T-cell (primary cell): ENCODE measurements at regions not wholly inside any gene's neighbourhood (a gene's known extent, or its start where the extent isn't known, plus 50 kb on each side); places are given as distances from the start of the nearest gene placed in this dataset.
A peak's percentile ranks its signal among the peaks of the same experiment; 100 is the strongest.

Experiments used
- ATAC-seq, 4 experiments: fragments of 200-7000 bp in 3 of 4; fragments of 150-1000 bp in 1 of 4; cut with Tn5 transposase; replicated peaks in 1 of 4; 1 replicate in 3 of 4; 2 replicates in 1 of 4; pipeline ENCODE4 v1.10.0; 2021; ENCODE audit warnings: moderate library complexity in 3 of 4, mild to moderate bottlenecking in 2 of 4, moderate number of reproducible peaks in 1 of 4
- CTCF ChIA-PET, 2 donors: fragments of 300-600 bp; sonication (Branson Sonifier 250); formaldehyde crosslinking; loops; one replicate each; lab custom pipeline; 2022; ENCODE audit warnings: antibody characterized with exemption in 2 of 2; lab: Charles Lee
- POLR2A ChIA-PET, 2 donors: fragments of 300-600 bp; sonication (Branson Sonifier 250); formaldehyde crosslinking; loops; one replicate each; lab custom pipeline; 2022; ENCODE audit warnings: antibody characterized with exemption in 2 of 2; lab: Charles Lee
- DNase-seq, 35 experiments: peaks; one replicate each; pipeline versions ENCODE4 v3.0.0 to v3.0.0-alpha.2; 2013 to 2023
- H3K27ac ChIP-seq: one replicate; pipeline ENCODE4 v1.5.1; 2013; ENCODE audit warnings: low read length
- H3K27me3 ChIP-seq, 2 experiments: replicated peaks in 1 of 2; 1 replicate in 1 of 2; 2 replicates in 1 of 2; pipeline versions ENCODE4 v1.6.1 to v1.7.0; 2013; ENCODE audit warnings: low read length in 1 of 2, mixed read lengths in 1 of 2; ENCODE audit not compliant: control insufficient read depth in 2 of 2, insufficient read depth in 2 of 2; ENCODE audit errors: extremely low read depth in 1 of 2
- H3K36me3 ChIP-seq, 2 donors: 1 replicate in 1 of 2; 2 replicates in 1 of 2; pipeline versions ENCODE4 v1.6.1 to v1.7.0; 2013; ENCODE audit warnings: low read length in 1 of 2; ENCODE audit not compliant: control insufficient read depth in 2 of 2, insufficient read depth in 1 of 2; ENCODE audit errors: extremely low read depth in 1 of 2
- H3K4me1 ChIP-seq, 2 experiments: 1 replicate in 1 of 2; 2 replicates in 1 of 2; pipeline versions ENCODE4 v1.6.1 to v1.7.0; 2013; ENCODE audit warnings: low read length in 2 of 2, mixed read lengths in 1 of 2; ENCODE audit not compliant: insufficient read depth in 2 of 2, control insufficient read depth in 1 of 2; ENCODE audit errors: extremely low read depth in 1 of 2
- H3K4me3 ChIP-seq, 2 donors: 1 replicate in 1 of 2; 2 replicates in 1 of 2; pipeline versions ENCODE4 v1.5.1 to v1.7.0; 2013; ENCODE audit warnings: mild to moderate bottlenecking in 2 of 2, low read length in 1 of 2, moderate library complexity in 1 of 2; ENCODE audit not compliant: control insufficient read depth in 1 of 2; ENCODE audit errors: extremely low read depth in 1 of 2
- H3K9me3 ChIP-seq: 2 replicates; pipeline ENCODE4 v1.7.0; 2013
- H3K27ac Mint-ChIP-seq, 2 donors: one replicate each; pipeline ENCODE4 v1.8.0; 2020 to 2021; ENCODE audit warnings: mild to moderate bottlenecking in 2 of 2, mixed read lengths in 2 of 2
- H3K27me3 Mint-ChIP-seq, 2 donors: one replicate each; pipeline ENCODE4 v1.8.0; 2021 to 2022; ENCODE audit warnings: mixed read lengths in 2 of 2
- H3K36me3 Mint-ChIP-seq: one replicate; pipeline ENCODE4 v1.8.0; 2021; ENCODE audit warnings: mixed read lengths
- H3K4me1 Mint-ChIP-seq, 3 donors: one replicate each; pipeline ENCODE4 v1.8.0; 2020 to 2022; ENCODE audit warnings: mixed read lengths in 3 of 3, mild to moderate bottlenecking in 1 of 3
- H3K4me3 Mint-ChIP-seq, 3 donors: one replicate each; pipeline ENCODE4 v1.8.0; 2020 to 2022; ENCODE audit warnings: mild to moderate bottlenecking in 3 of 3, mixed read lengths in 3 of 3, moderate library complexity in 3 of 3
- H3K9me3 Mint-ChIP-seq, 3 donors: one replicate each; pipeline ENCODE4 v1.8.0; 2020 to 2022; ENCODE audit warnings: mixed read lengths in 3 of 3
- WGBS: methylation state at CpG from one replicate; pipeline ENCODE4 v1.1.5; 2013; ENCODE audit warnings: missing lambda C conversion rate; ENCODE audit not compliant: insufficient coverage; 5-methylcytosine and 5-hydroxymethylcytosine counted together

- H3K4me3 ChIP-seq, result no peak overlapping the region
- no peaks in the 10 kb centered on the region for H3K36me3 ChIP-seq
- H3K9me3 ChIP-seq, result no peaks in the 10 kb centered on the region
- Mint-ChIP-seq H3K27ac (no peak overlapping the region), H3K9me3 (no peaks in the 10 kb centered on the region), H3K27me3 (no peaks in the 10 kb centered on the region), H3K4me3 (no peak overlapping the region), H3K36me3 (peaks cover 13% of the 10 kb centered on the region), H3K4me1 (no peaks in the 10 kb centered on the region)
- no peak for DNase-seq
- ChIA-PET CTCF (no interaction called here), POLR2A (no interaction called here)
- no peaks in the 10 kb centered on the region for H3K4me1 ChIP-seq
- 67% methylated on average over 1 of the region's 2 CpGs for WGBS
- no peak for ATAC-seq
- H3K27ac ChIP-seq, result no peak overlapping the region
- no peaks in the 10 kb centered on the region for H3K27me3 ChIP-seq
Measured at GRCh38 chr3:68271145-68271544, 616.7 kb upstream of the SUCLG2 start.

GRCh38 chr3:68256635-68257223 lies 602.3 kb upstream of the SUCLG2 start:
- Mint-ChIP-seq H3K4me1 (peaks cover 0 to 8% (median 0%) of the 10 kb centered on the region in 3 donors), H3K27me3 (no peaks in the 10 kb centered on the region), H3K4me3 (no peak overlapping the region), H3K36me3 (peaks cover 10% of the 10 kb centered on the region), H3K27ac (no peak overlapping the region), H3K9me3 (no peaks in the 10 kb centered on the region)
- ATAC-seq, result no peak
- no peaks in the 10 kb centered on the region for H3K4me1 ChIP-seq
- H3K9me3 ChIP-seq, result no peaks in the 10 kb centered on the region
- no peak overlapping the region for H3K4me3 ChIP-seq
- no peak overlapping the region for H3K27ac ChIP-seq
- no peaks in the 10 kb centered on the region for H3K27me3 ChIP-seq
- WGBS, result 78% methylated on average over 3 of the region's 3 CpGs
- DNase-seq, result peak in 29 of 35 experiments; percentile 0 to 48 (median 18)
- POLR2A ChIA-PET, result no interaction called here
- CTCF ChIA-PET, result interaction anchor here in 1 of 2 donors (1.0 kb wide), 1 partner anchor 374 kb away, joined by 3 read pairs; no protein-coding TSS in a partner anchor
- H3K36me3 ChIP-seq, result no peaks in the 10 kb centered on the region

- Mint-ChIP-seq H3K4me1 (no peaks in the 10 kb centered on the region), H3K9me3 (no peaks in the 10 kb centered on the region), H3K36me3 (peaks cover 39% of the 10 kb centered on the region), H3K4me3 (no peak overlapping the region), H3K27ac (no peak overlapping the region), H3K27me3 (no peaks in the 10 kb centered on the region)
- no peak overlapping the region for H3K27ac ChIP-seq
- 82% methylated on average over 1 of the region's 2 CpGs for WGBS
- no peaks in the 10 kb centered on the region for H3K4me1 ChIP-seq
- no peaks in the 10 kb centered on the region for H3K9me3 ChIP-seq
- no peak overlapping the region for H3K4me3 ChIP-seq
- H3K36me3 ChIP-seq, result no peaks in the 10 kb centered on the region
- CTCF ChIA-PET, result interaction anchor here in 1 of 2 donors (0.9 kb wide), 1 partner anchor 1135 kb away, joined by 3 read pairs; no protein-coding TSS in a partner anchor
- DNase-seq (no peak), ATAC-seq (no peak)
- H3K27me3 ChIP-seq, result no peaks in the 10 kb centered on the region
- POLR2A ChIA-PET, result no interaction called here
Measured at GRCh38 chr3:68249265-68249664, 594.9 kb upstream of the SUCLG2 start.

DNA sequence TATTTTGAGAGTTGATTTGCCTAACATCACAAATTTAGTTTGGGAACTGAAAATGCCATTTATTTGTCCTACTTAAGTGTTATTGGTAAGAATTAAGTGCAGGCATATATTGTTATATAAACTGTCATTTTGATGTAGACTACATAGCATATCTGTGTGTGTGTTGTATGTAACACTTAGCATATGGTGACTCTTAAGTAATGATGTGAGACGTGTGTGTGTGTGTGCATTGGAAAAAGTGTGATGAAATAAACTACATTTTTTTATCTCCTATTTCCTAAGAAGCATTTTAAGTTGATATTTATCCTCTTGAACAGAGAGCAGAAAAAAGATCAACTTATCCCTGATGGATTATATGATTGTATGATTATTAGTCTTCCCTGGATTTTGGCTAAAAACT lies 588.2 kb upstream of the SUCLG2 start:
- ChIA-PET POLR2A (no interaction called here), CTCF (no interaction called here)
- no CpG with 5 or more reads among the region's 1 CpG for WGBS
- Histone ChIP-seq H3K27me3 (no peaks in the 10 kb centered on the region), H3K4me3 (no peak overlapping the region), H3K4me1 (no peaks in the 10 kb centered on the region), H3K36me3 (no peaks in the 10 kb centered on the region), H3K27ac (no peak overlapping the region), H3K9me3 (no peaks in the 10 kb centered on the region)
- H3K4me3 Mint-ChIP-seq, result no peak overlapping the region
- no peaks in the 10 kb centered on the region for H3K9me3 Mint-ChIP-seq
- H3K27ac Mint-ChIP-seq, result no peak overlapping the region
- peaks cover 19% of the 10 kb centered on the region for H3K36me3 Mint-ChIP-seq
- no peak for DNase-seq
- ATAC-seq, result no peak
- no peaks in the 10 kb centered on the region for H3K27me3 Mint-ChIP-seq
- no peaks in the 10 kb centered on the region for H3K4me1 Mint-ChIP-seq

- no CpG with 5 or more reads among the region's 1 CpG for WGBS
- H3K27me3 Mint-ChIP-seq, result no peaks in the 10 kb centered on the region
- H3K4me3 Mint-ChIP-seq, result no peak overlapping the region
- ChIA-PET POLR2A (no interaction called here), CTCF (no interaction called here)
- ATAC-seq (no peak), DNase-seq (no peak)
- H3K27me3 ChIP-seq, result no peaks in the 10 kb centered on the region
- no peak overlapping the region for H3K27ac ChIP-seq
- H3K36me3 ChIP-seq, result no peaks in the 10 kb centered on the region
- no peaks in the 10 kb centered on the region for H3K9me3 Mint-ChIP-seq
- no peak overlapping the region for H3K4me3 ChIP-seq
- H3K4me1 ChIP-seq, result no peaks in the 10 kb centered on the region
- H3K27ac Mint-ChIP-seq, result no peak overlapping the region
- H3K36me3 Mint-ChIP-seq, result peaks cover 9% of the 10 kb centered on the region
- H3K4me1 Mint-ChIP-seq, result no peaks in the 10 kb centered on the region
- no peaks in the 10 kb centered on the region for H3K9me3 ChIP-seq
Measured at GRCh38 chr3:68239542-68239941, 585.1 kb upstream of the SUCLG2 start.

- WGBS, result 93% methylated on average over 4 of the region's 8 CpGs
- H3K4me3 Mint-ChIP-seq, result no peak overlapping the region
- H3K27me3 Mint-ChIP-seq, result no peaks in the 10 kb centered on the region
- no peaks in the 10 kb centered on the region for H3K4me1 Mint-ChIP-seq
- Histone ChIP-seq H3K27me3 (no peaks in the 10 kb centered on the region), H3K36me3 (no peaks in the 10 kb centered on the region), H3K27ac (no peak overlapping the region), H3K4me3 (no peak overlapping the region), H3K9me3 (no peaks in the 10 kb centered on the region), H3K4me1 (no peaks in the 10 kb centered on the region)
- POLR2A ChIA-PET, result no interaction called here
- H3K36me3 Mint-ChIP-seq, result peaks cover 24% of the 10 kb centered on the region
- no peak overlapping the region for H3K27ac Mint-ChIP-seq
- H3K9me3 Mint-ChIP-seq, result peaks cover 4 to 8% (median 7%) of the 10 kb centered on the region in 3 donors
- ATAC-seq (no peak), DNase-seq (no peak)
- CTCF ChIA-PET, result no interaction called here
Measured at GRCh38 chr3:68234076-68234780, 579.8 kb upstream of the SUCLG2 start.
